Cardiac fibroblast (primary cell): ENCODE measurements at regions not wholly inside any gene's neighbourhood (a gene's known extent, or its start where the extent isn't known, plus 50 kb on each side); places are given as distances from the start of the nearest gene placed in this dataset.

Source experiments
- DNase-seq, 2 donors: peaks; one replicate each; pipeline versions ENCODE4 v3.0.0 to v3.0.0-alpha.2; 2010; ENCODE audit warnings: low read depth in 2 of 2
- H3K4me3 ChIP-seq, 2 donors: replicated peaks in 1 of 2; 1 replicate in 1 of 2; 2 replicates in 1 of 2; pipeline ENCODE4 v1.5.1; 2011; ENCODE audit warnings: low read depth in 2 of 2, low read length in 2 of 2, mild to moderate bottlenecking in 2 of 2, moderate library complexity in 1 of 2
- TF ChIP-seq, protein P1 (sequence below): IDR thresholded peaks from one replicate; pipeline ENCODE4 v1.5.1; 2011; ENCODE audit warnings: low read depth, mild to moderate bottlenecking, low read length, inconsistent platforms

DNA sequence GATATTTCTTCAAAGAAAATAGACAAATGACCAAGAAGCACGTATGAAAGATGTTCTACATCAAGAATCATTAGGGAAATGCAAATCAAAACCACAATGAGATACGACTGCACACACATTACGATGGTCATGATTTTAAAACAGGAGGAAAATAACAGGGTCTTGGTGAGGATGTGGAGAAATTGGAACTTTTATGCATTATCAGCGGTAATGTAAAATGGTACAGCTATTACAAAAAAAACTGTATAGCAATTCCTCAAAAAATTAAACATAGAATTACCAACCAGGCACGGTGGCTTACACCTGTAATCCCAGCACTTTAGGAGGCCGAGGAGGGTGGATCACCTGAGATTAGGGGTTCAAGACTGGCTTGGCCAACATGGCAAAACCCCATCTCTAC, 178.8 kb upstream of the NEBL start:
- TF ChIP-seq, protein P1, sequence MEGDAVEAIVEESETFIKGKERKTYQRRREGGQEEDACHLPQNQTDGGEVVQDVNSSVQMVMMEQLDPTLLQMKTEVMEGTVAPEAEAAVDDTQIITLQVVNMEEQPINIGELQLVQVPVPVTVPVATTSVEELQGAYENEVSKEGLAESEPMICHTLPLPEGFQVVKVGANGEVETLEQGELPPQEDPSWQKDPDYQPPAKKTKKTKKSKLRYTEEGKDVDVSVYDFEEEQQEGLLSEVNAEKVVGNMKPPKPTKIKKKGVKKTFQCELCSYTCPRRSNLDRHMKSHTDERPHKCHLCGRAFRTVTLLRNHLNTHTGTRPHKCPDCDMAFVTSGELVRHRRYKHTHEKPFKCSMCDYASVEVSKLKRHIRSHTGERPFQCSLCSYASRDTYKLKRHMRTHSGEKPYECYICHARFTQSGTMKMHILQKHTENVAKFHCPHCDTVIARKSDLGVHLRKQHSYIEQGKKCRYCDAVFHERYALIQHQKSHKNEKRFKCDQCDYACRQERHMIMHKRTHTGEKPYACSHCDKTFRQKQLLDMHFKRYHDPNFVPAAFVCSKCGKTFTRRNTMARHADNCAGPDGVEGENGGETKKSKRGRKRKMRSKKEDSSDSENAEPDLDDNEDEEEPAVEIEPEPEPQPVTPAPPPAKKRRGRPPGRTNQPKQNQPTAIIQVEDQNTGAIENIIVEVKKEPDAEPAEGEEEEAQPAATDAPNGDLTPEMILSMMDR = no peak
- DNase-seq = no peak
- no peak overlapping the region for H3K4me3 ChIP-seq

- TF ChIP-seq, protein P1 = no peak
- DNase-seq = no peak
- H3K4me3 ChIP-seq = no peak overlapping the region
These were observed 174.0 kb upstream of the NEBL start for GRCh38 chr10:21071001-21071673.

DNA sequence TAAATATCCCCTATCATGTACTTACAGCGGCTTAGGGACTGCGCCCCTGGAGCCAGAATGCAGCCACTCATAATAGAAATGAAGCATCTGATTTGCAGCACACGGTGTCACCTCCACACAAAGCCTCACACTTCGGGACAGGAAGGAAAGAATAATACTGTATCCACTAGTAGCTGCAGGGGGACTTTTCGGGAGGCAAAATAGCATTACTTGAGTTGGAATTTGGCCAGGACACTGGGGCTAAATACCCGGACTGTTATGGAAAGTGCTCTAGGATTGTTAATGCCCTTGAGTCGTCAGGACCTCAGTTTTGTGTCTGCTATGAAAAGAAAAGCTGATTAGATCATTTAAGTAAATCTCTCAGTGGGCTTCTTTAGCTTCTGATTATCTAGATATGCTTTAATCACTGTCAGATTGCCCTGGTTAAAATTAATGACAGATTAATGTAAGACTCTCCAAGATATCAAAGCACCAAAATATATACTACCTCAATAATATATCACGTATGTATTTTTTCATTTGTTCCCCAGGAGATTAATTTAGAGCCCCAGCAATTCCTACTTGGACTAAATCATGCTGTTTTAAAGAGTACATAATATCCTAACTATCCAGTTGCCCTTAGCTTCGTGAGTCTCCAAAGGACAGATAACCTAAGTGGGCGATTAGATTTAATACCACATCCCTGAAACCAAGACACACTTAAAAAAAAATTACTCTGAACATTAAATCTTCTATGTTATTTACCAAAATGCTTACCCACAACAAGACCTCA, 173.0 kb upstream of the NEBL start:
- TF ChIP-seq, protein P1 = no peak
- DNase-seq = no peak
- H3K4me3 ChIP-seq = no peak overlapping the region

DNA sequence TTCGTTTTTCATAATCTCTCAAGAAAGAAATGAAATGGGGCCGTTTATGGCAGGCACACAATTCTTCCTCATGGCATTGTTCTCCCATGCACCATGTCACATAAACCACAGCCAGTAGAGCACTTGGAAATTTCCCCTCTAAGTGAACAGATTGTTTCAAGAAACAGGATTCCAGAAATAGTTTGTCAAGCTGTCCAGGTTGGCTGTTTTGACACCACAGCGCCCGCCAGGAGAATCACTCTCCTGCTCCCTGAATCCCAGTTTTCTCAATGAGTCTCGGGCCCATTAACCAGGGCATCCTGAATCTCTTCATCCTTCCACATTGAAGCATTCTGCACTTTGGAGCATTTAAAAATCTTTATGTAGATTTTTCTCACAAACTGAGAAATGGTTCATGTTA, 172.2 kb upstream of the NEBL start:
- no peak overlapping the region for H3K4me3 ChIP-seq
- TF ChIP-seq, protein P1 = no peak
- DNase-seq = no peak

- no peak overlapping the region for H3K4me3 ChIP-seq
- TF ChIP-seq, protein P1 = no peak
- no peak for DNase-seq
These were observed 171.0 kb upstream of the NEBL start for GRCh38 chr10:21068026-21068656.

- no peak overlapping the region for H3K4me3 ChIP-seq
- no peak for DNase-seq
- TF ChIP-seq, protein P1 = no peak
These were observed 168.6 kb upstream of the NEBL start for GRCh38 chr10:21065621-21066248.
